ENCODE measurements at regions not wholly inside any gene's neighbourhood (a gene's known extent, or its start where the extent isn't known, plus 50 kb on each side); places are given as distances from the start of the nearest gene placed in this dataset.

DNA sequence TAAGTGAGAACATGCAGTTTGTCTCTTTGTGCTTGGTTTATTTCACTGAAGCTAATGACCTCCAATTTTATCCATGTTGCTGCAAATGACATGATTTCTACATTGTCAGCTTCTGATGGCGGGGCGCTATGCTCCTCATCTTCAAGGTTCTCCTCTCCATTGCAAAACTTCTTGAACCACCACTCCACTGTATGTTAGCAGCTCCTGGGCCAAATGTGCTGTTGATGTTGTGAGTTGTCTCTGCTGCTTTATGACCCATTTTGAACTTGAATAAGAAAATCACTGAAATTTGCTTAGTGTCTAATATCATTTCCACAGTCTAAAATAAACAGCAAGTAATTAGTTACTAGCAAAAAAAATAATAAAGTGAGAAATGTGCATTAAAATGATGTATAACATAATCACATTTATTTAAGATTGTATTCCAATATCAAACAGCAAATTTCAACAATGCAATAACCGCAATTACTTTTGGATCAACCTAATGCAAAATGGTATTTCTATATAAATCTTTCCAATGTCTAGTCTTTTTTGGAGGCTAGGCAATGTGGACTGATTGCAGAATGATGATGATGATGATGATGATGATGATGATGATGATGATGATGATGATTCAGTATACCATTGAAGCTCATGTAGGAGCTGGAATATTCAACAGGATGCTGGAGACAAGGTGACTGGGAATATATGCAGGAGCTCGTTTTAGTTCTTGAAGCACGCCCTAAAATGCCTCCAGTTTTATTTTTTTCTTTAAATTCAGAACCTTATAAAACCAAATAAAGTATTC, 304.9 kb upstream of the KYNU start:
- Histone ChIP-seq H3K79me1 (ENCODE audit: low read depth, low read length) (no peaks in the 10 kb centered on the region), H3K23me2 (ENCODE audit: low read depth, low read length) (no peaks in the 10 kb centered on the region), H2AK5ac (ENCODE audit: low read depth, low read length) (no peak overlapping the region), H3K27ac (ENCODE audit: low read depth, low read length) (no peak overlapping the region), H3K9me3 (ENCODE audit: insufficient read depth in 2 of 2, low read depth in 1 of 2, low read length in 1 of 2) (no peaks in the 10 kb centered on the region), H3K4me1 (replicated peaks in 1 of 4; ENCODE audit: control insufficient read depth in 3 of 4, insufficient read depth in 4 of 4, low read length in 3 of 4) (no peaks in the 10 kb centered on the region; a peak in 1 of 7 replicates), H4K5ac (ENCODE audit: insufficient read length, low read depth, low read length) (no peak overlapping the region), H4K20me1 (replicated peaks in 1 of 2; ENCODE audit: control insufficient read depth in 1 of 2, insufficient read depth in 2 of 2, low read length in 2 of 2) (no peaks in the 10 kb centered on the region), H2BK12ac (ENCODE audit: low read depth, low read length) (no peak overlapping the region), H3K14ac (ENCODE audit: insufficient read length) (no peak overlapping the region), H3K4ac (replicated peaks; ENCODE audit: insufficient read length, low read depth, low read length) (no peak overlapping the region), H3K27me3 (replicated peaks in 1 of 4; ENCODE audit: control insufficient read depth in 3 of 4, extremely low read depth in 1 of 4, insufficient read depth in 3 of 4, low read length in 3 of 4) (no peaks in the 10 kb centered on the region), H4K91ac (replicated peaks; ENCODE audit: insufficient read length, low read length) (no peak overlapping the region), H3K18ac (ENCODE audit: extremely low read depth, low read length) (no peak overlapping the region), H2BK15ac (ENCODE audit: low read length) (no peak overlapping the region), H2BK120ac (replicated peaks; ENCODE audit: low read depth, low read length) (no peak overlapping the region), H3K4me3 (ENCODE audit: extremely low read depth in 1 of 4, insufficient read depth in 2 of 4, low read depth in 3 of 4, low read length in 4 of 4) (no peak overlapping the region), H4K8ac (ENCODE audit: extremely low read depth, insufficient read depth, low read length) (no peak overlapping the region), H3K23ac (ENCODE audit: insufficient read length) (no peak overlapping the region), H3K79me2 (ENCODE audit: control insufficient read depth in 1 of 2, insufficient read depth in 2 of 2, low read length in 2 of 2) (no peaks in the 10 kb centered on the region), H2BK5ac (ENCODE audit: low read depth, low read length) (no peak overlapping the region), H3K56ac (replicated peaks; ENCODE audit: insufficient read length, low read depth, low read length) (no peak overlapping the region), H2AFZ (ENCODE audit: low read length) (no peak overlapping the region), H3K36me3 (ENCODE audit: control insufficient read depth in 2 of 4, insufficient read depth in 4 of 4, low read length in 3 of 4) (no peaks in the 10 kb centered on the region), H2BK20ac (ENCODE audit: low read length) (no peak overlapping the region), H3K9ac (replicated peaks in 1 of 4; ENCODE audit: extremely low read depth in 1 of 4, low read depth in 3 of 4, low read length in 3 of 4) (no peak overlapping the region), H3K4me2 (ENCODE audit: insufficient read depth in 1 of 2, low read depth in 2 of 2, low read length in 2 of 2) (no peak overlapping the region)
- TF ChIP-seq, protein P1, sequence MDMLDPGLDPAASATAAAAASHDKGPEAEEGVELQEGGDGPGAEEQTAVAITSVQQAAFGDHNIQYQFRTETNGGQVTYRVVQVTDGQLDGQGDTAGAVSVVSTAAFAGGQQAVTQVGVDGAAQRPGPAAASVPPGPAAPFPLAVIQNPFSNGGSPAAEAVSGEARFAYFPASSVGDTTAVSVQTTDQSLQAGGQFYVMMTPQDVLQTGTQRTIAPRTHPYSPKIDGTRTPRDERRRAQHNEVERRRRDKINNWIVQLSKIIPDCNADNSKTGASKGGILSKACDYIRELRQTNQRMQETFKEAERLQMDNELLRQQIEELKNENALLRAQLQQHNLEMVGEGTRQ (IDR thresholded peaks at IDR 0.05; ENCODE audit: low read length): no peak
- TF ChIP-seq SIN3A (conservative IDR thresholded peaks at IDR 0.05 in 1 of 2, IDR thresholded peaks at IDR 0.05 in 1 of 2; ENCODE audit: low read depth in 1 of 2, low read length in 2 of 2): no peak
- TF ChIP-seq CHD2 (IDR thresholded peaks at IDR 0.05; ENCODE audit: low read length): no peak
- no peak for TF ChIP-seq NRF1 (IDR thresholded peaks at IDR 0.05; ENCODE audit: low read depth, low read length)
- no peak for TF ChIP-seq TEAD4 (IDR thresholded peaks at IDR 0.05; ENCODE audit: low read depth, low read length)
- no peak for TF ChIP-seq CEBPB (IDR thresholded peaks at IDR 0.05; ENCODE audit: low read depth, low read length)
- TF ChIP-seq EZH2 (IDR thresholded peaks at IDR 0.05; ENCODE audit: low read depth, low read length, severe bottlenecking): no peak
- TF ChIP-seq SAP30 (IDR thresholded peaks at IDR 0.05; ENCODE audit: insufficient read depth, insufficient replicate concordance, low read length): no peak
- TF ChIP-seq POLR2A (IDR thresholded peaks at IDR 0.05; ENCODE audit: control extremely low read depth in 1 of 2, low read depth in 2 of 2, low read length in 2 of 2): no peak
- no peak for TF ChIP-seq POU5F1 (IDR thresholded peaks at IDR 0.05; ENCODE audit: low read depth, low read length)
- no peak for TF ChIP-seq MAFK (IDR thresholded peaks at IDR 0.05; ENCODE audit: low read depth, low read length)
- ChIA-PET POLR2A (ENCODE audit: partially characterized antibody) (no interaction called here), CTCF (ENCODE audit: partially characterized antibody) (no interaction called here)
- 91% methylated on average over 5 of the region's 5 CpGs; no CpG with 5 or more reads in 1 of the 2 experiments for WGBS, 2 experiments (ENCODE audit: extremely low coverage in 1 of 2, insufficient coverage in 1 of 2, insufficient read length in 1 of 2, insufficient replicate concordance in 2 of 2, low coverage in 1 of 2, low lambda C conversion rate in 2 of 2, missing lambda C conversion rate in 1 of 2)
- DNase-seq (ENCODE audit: low read depth in 1 of 2, low spot score in 2 of 2) (no peak), FAIRE-seq (no peak)

All from H1 (cell line).